D721Med (cell line): ENCODE measurements at regions not wholly inside any gene's neighbourhood (a gene's known extent, or its start where the extent isn't known, plus 50 kb on each side); places are given as distances from the start of the nearest gene placed in this dataset.
A peak's percentile ranks its signal among the peaks of the same experiment; 100 is the strongest.

ENCODE experiments used
- DNase-seq: peaks from one replicate; pipeline ENCODE4 v3.0.0; 2011; ENCODE audit warnings: low spot score; ENCODE audit not compliant: insufficient read length
- FAIRE-seq: peaks from 2 replicates; lab custom pipeline; 2011; peaks lifted over from hg19 to GRCh38; lab: Jason Lieb, UNC
- CTCF ChIP-seq: IDR thresholded peaks from 2 replicates; pipeline ENCODE4 v1.5.1; 2012; ENCODE audit warnings: mild to moderate bottlenecking, control low read depth; ENCODE audit not compliant: insufficient read depth; ENCODE audit errors: missing control alignments

- no peak for FAIRE-seq
- no peak for DNase-seq
- TF ChIP-seq CTCF, result peak; percentile 30
Observed at GRCh38 chr16:85452364-85453193, 160.5 kb upstream of the GSE1 start.

- no peak for FAIRE-seq
- no peak for TF ChIP-seq CTCF
- DNase-seq, result no peak
Observed at GRCh38 chr16:85453194-85453678, 159.9 kb upstream of the GSE1 start.

- DNase-seq (no peak), FAIRE-seq (no peak)
- TF ChIP-seq CTCF, result no peak
Observed at GRCh38 chr16:85453703-85454102, 159.4 kb upstream of the GSE1 start.

- DNase-seq, result no peak
- TF ChIP-seq CTCF, result no peak
- no peak for FAIRE-seq
Observed at GRCh38 chr16:85454171-85454872, 158.8 kb upstream of the GSE1 start.

GRCh38 chr16:85455534-85455933 is 157.6 kb upstream of the GSE1 start:
- no peak for TF ChIP-seq CTCF
- FAIRE-seq (no peak), DNase-seq (no peak)

GRCh38 chr16:85457366-85457765 is 155.8 kb upstream of the GSE1 start:
- no peak for DNase-seq
- FAIRE-seq, result no peak
- TF ChIP-seq CTCF, result no peak
